Adipocyte (in vitro differentiated cells): ENCODE measurements at regions not wholly inside any gene's neighbourhood (a gene's known extent, or its start where the extent isn't known, plus 50 kb on each side); places are given as distances from the start of the nearest gene placed in this dataset.
A peak's percentile ranks its signal among the peaks of the same experiment; 100 is the strongest.
"Not testable (repeated sequence)": the region's sequence is repeated elsewhere in the genome, so short reads cannot be mapped to it uniquely, and the experiment has no call there.

ENCODE experiments used
- DNase-seq: peaks from one replicate; pipeline ENCODE4 v3.0.0-alpha.2; 2015; ENCODE audit warnings: low read depth
- H3K27me3 ChIP-seq: replicated peaks from 2 replicates; pipeline ENCODE4 v1.7.0; 2013; ENCODE audit warnings: mild to moderate bottlenecking, low read length, moderate library complexity; ENCODE audit not compliant: control insufficient read depth, insufficient read depth
- H3K36me3 ChIP-seq: 2 replicates; pipeline ENCODE4 v1.7.0; 2013; ENCODE audit warnings: low read length, mild to moderate bottlenecking, moderate library complexity; ENCODE audit not compliant: control insufficient read depth, insufficient read depth, severe bottlenecking
- H3K4me1 ChIP-seq: 2 replicates; pipeline ENCODE4 v1.7.0; 2013; ENCODE audit warnings: mild to moderate bottlenecking, low read length, moderate library complexity; ENCODE audit not compliant: control insufficient read depth, insufficient read depth
- H3K4me3 ChIP-seq: 2 replicates; pipeline ENCODE4 v1.7.0; 2013; ENCODE audit warnings: mild to moderate bottlenecking, low read length, moderate library complexity
- H3K9ac ChIP-seq: 2 replicates; pipeline ENCODE4 v1.7.0; 2013; ENCODE audit warnings: mild to moderate bottlenecking, low read length, moderate library complexity
- H3K9me3 ChIP-seq: 2 replicates; pipeline ENCODE4 v1.7.0; 2013; ENCODE audit warnings: mild to moderate bottlenecking, low read length, moderate library complexity; ENCODE audit not compliant: control insufficient read depth

DNA sequence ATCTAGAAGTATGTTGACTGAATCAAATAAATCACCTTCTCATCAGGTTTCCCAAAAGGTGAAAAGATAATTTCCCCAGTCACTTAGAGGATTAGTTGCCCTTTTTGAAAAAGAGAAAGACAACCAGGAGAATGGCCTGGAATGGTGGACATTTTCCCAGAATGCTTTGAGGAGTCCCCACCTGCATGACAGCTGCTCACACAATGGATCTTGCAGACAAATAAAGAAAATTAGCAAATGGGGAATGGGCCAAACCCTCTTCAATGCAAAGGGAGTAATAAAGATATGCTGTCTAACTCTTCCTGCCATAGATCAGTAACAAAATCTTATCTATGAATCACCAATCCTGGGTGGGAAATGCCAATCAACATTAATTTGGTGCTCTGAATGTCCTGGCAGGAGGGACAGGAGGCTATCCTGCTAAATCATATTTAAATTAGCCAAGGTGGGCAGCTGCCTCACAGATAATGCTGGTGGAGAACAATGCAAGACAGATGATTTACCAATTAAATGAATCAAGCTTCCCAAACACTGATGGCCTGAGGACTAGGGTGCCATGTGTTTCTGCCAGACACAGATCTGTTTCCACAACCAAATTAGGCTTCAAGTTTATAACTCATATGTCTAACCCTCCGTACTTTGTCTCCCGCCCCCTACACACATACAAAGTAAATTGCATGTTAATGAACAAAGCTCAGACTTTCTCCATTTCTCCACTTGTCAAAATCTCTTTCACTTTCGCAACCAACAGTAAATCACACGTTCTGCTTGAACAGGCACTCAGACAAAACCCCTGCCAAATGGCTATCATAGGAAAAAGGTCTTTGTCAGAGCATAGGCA is 488.0 kb upstream of the PLXNA2 start:
- H3K27me3 ChIP-seq = no peaks in the 10 kb centered on the region
- no peak overlapping the region for H3K4me3 ChIP-seq
- no peaks in the 10 kb centered on the region for H3K36me3 ChIP-seq
- DNase-seq = no peak
- H3K9ac ChIP-seq = no peak overlapping the region
- H3K9me3 ChIP-seq = peaks cover 6% of the 10 kb centered on the region
- no peaks in the 10 kb centered on the region for H3K4me1 ChIP-seq

DNA sequence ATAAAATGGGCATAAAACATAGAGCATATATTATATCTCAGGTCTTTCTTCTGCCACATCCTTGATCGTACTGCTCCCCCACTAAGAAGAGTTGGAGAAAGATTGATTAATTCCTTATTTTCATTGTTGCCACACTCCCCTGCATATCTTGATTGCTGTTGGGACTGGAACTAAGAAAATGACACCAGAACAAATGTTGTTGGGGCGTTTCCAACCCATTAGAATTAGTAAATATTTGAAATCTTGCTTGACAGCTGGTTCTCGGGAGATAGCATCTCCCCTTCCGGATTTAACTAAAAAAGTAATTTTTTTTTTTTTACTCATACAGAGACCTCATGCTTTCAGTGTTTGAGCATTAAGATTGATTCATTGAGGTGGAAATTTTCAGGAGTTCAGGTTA is 493.0 kb upstream of the PLXNA2 start:
- Histone ChIP-seq H3K27me3 (no peaks in the 10 kb centered on the region), H3K9ac (no peak overlapping the region), H3K9me3 (no peaks in the 10 kb centered on the region), H3K4me1 (no peaks in the 10 kb centered on the region), H3K4me3 (no peak overlapping the region), H3K36me3 (no peaks in the 10 kb centered on the region)
- DNase-seq = no peak

DNA sequence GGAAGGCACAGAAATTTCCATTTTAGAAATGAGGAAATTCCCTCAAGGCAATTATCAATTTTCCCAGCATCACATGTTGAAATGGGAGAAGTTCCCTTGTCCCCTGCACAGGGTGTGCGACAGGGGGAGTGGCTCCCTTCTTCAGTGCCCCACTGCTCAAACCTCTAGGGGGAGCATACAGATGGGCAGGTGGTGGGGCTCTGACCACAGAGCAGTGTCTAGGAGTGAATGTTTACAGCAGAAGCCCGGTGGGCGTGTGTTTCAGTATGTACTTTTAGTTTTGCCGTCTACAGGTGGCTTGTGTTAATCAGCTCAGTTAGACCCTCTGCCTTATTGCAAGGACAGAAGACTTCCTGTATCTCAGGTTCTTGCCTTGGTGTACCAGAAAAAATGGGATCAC is 493.7 kb upstream of the PLXNA2 start:
- DNase-seq = no peak
- Histone ChIP-seq H3K9me3 (no peaks in the 10 kb centered on the region), H3K9ac (no peak overlapping the region), H3K4me3 (no peak overlapping the region), H3K4me1 (no peaks in the 10 kb centered on the region), H3K27me3 (no peaks in the 10 kb centered on the region), H3K36me3 (no peaks in the 10 kb centered on the region)

DNA sequence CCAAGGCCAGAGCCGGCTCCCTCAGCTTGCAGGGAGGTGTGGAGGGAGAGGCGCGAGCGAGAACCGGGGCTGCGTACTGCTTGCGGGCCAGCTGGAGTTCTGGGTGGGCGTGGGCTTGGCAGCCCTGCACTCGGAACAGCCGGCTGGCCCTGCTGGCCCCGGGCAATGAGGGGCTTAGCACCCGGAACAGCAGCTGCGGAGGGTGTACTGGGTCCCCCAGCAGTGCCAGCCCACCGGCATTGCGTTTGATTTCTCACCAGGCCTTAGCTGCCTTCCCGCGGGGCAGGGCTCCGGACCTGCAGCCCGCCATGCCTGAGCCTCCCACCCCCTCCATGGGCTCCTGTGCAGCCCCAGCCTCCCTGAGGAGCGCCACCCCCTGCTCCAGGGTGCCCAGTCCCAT is 495.5 kb upstream of the PLXNA2 start:
- H3K36me3 ChIP-seq, DNase-seq, H3K4me1 ChIP-seq, H3K9me3 ChIP-seq, H3K27me3 ChIP-seq, H3K4me3 ChIP-seq, H3K9ac ChIP-seq: not testable (repeated sequence)

DNA sequence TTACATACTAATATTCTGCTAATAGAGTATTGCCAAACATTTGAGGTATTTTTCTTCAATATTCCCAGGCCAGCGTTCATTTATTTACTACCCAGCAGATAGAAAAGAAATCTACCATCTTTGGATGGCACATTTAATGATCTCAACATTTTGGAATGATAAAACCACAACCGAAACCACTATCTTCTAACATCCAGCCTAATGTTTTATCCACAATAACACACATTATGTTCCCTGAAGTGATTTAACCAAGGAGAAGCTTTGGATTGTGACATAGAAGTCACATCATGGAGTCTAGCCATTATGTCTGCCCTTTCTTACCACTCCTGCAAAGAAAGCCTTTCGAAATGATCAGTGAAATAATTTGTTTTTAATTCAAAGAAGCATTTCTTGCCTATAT is 497.1 kb upstream of the PLXNA2 start:
- no peak for DNase-seq
- Histone ChIP-seq H3K4me3 (no peak overlapping the region), H3K36me3 (no peaks in the 10 kb centered on the region), H3K9ac (no peak overlapping the region), H3K9me3 (no peaks in the 10 kb centered on the region), H3K27me3 (no peaks in the 10 kb centered on the region), H3K4me1 (no peaks in the 10 kb centered on the region)

DNA sequence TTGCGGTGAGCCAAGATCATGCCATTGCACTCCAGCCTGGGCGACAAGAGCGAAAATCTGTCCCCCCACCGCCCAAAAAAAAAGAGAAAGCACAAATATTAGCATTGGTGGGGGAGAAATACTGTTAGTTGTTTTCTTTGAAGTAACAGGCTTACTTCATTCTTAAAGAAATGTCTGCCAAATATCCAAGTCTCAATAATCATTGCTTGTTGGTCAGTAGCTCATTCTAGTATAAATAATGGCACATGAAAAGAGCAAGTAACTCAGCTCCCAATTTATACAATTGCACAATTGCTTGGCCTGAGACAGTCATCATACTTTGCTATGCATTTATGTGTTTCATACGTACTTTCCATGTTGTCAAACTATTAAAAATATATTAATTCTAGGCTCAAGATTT is 499.2 kb upstream of the PLXNA2 start:
- Histone ChIP-seq H3K27me3 (no peaks in the 10 kb centered on the region), H3K36me3 (no peaks in the 10 kb centered on the region), H3K9me3 (no peaks in the 10 kb centered on the region), H3K4me3 (no peak overlapping the region), H3K9ac (no peak overlapping the region), H3K4me1 (no peaks in the 10 kb centered on the region)
- DNase-seq = no peak

DNA sequence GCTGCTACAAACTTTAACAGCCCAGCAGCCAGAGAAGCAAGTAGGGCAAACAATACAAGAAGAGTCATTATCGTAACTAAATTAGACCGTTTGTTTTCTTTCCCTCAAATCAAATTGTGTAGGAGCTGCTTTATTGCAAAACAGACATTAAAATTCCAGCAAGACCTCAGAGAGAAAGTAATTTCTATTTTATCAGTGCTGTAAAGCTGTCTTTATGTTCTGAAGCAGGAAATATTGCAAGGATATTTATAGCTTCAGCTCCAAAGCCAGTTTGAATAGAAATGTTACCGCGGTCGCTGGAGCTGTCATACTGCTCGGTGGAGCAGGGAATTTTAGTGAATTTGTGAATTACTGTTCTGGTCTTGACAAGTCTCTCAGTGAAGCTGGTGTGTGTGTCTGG is 503.8 kb upstream of the PLXNA2 start:
- no peak for DNase-seq
- H3K4me3 ChIP-seq = no peak overlapping the region
- H3K36me3 ChIP-seq = no peaks in the 10 kb centered on the region
- H3K27me3 ChIP-seq = no peaks in the 10 kb centered on the region
- H3K9ac ChIP-seq = no peak overlapping the region
- no peaks in the 10 kb centered on the region for H3K9me3 ChIP-seq
- no peaks in the 10 kb centered on the region for H3K4me1 ChIP-seq

DNA sequence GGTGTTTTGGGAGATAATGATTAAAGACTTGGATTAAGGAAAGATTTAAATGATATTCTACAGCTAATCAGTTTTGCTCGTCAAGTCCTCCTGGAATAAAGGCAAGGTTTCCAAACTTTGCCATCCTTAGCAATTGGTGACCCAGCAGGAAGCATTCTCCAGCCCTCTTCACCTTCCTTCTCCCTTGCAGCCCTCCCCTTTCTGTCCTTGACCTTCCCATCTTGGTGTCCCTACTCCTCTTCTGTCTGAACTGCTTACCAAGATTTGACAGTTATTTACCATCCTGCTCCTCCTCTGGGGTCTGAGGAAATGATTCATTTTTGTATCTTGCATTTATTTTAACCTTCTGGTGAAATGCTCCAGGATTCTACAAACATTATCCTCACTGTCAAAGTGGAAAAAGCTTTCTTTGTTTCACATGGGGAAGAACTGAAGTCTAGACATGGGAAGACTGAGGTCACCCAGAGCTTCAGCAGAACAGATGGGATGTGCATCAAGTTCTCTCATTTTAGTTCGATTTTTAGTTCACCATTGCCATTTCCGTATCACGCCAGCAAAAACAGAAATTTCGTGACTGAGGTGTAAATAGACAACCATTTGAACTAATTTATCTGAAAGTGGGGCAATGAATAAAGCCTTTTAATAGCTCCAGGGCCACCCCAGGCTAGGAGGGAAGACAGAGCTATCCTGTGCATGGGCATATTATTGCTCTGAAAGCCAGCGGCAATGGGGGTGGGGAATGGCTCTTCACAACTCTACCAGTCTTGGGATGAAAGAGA is 504.4 kb upstream of the PLXNA2 start:
- Histone ChIP-seq H3K27me3 (no peaks in the 10 kb centered on the region), H3K4me3 (no peak overlapping the region), H3K4me1 (no peaks in the 10 kb centered on the region), H3K36me3 (no peaks in the 10 kb centered on the region), H3K9ac (no peak overlapping the region), H3K9me3 (no peaks in the 10 kb centered on the region)
- DNase-seq = no peak

DNA sequence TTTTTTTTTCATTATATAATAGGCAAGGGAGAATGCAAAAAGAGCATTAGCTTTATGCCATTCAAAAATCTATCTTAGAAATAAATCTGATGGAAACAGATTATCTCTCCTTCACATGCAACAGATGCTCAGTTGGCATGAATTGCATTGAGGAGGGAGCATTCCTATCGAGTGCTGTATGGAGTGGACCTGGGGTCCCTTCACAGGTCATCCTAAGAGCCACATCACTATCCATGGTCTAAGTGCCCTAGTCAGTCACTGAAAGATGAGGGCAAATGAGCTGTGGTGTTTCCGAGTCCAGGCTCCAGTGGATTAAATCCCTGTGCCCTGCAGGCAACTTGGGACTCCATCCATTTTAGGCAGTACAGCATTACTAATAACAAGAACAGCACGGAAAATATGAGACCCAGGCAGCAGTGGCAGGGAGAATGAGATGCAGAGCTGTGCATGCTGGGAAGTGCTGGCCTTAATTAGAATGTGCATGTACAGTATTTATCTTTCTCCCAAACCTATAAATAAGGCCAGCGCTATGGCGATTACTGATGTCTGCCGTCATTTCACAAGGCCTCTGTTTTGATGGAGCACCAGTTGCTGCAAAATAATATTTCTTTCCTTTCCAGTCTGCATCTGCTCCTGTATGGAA is 512.3 kb upstream of the PLXNA2 start:
- Histone ChIP-seq H3K27me3 (no peaks in the 10 kb centered on the region), H3K9ac (no peak overlapping the region), H3K36me3 (no peaks in the 10 kb centered on the region), H3K9me3 (no peaks in the 10 kb centered on the region), H3K4me3 (no peak overlapping the region), H3K4me1 (no peaks in the 10 kb centered on the region)
- DNase-seq = no peak

DNA sequence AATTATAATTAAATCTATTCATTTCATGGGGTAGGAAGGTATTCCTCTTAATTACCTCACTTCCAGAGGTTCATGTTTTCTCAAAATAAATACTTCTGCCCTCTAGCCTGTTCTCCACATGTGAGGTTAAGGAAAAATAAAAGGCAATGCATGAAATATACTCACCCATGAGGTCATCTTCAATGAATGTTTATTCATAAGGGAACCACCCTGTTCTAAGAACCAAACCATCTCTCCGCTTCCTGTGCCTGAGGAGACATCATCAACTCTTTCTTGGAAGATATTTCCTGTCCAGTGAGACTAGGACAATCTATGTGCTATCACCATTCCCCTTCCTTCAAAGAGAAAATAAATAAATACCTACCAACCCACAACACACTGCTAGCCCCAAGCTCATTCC is 513.7 kb upstream of the PLXNA2 start:
- peak; percentile 21 for DNase-seq
- Histone ChIP-seq H3K36me3 (no peaks in the 10 kb centered on the region), H3K4me3 (no peak overlapping the region), H3K4me1 (no peaks in the 10 kb centered on the region), H3K27me3 (no peaks in the 10 kb centered on the region), H3K9me3 (no peaks in the 10 kb centered on the region), H3K9ac (no peak overlapping the region)

DNA sequence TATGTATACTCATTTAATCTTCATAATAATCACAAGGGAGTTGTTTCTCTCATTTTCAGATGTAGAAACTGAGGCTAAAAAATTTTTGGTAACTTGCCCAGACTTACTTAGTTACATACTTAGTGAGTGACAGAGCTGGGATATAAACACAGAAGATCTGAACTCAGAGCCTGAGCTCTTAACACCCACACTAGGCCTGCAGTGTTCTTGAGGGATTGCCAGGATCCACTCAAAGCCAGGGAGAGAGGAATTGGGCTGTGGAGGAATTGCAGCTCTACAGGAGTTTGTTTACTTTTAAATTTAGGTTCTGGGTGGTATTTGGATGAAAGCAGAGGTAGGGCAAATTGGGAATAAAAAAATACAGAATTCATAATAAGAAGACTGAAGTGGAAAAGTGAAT is 515.1 kb upstream of the PLXNA2 start:
- Histone ChIP-seq H3K4me1 (no peaks in the 10 kb centered on the region), H3K4me3 (no peak overlapping the region), H3K9ac (no peak overlapping the region), H3K36me3 (no peaks in the 10 kb centered on the region), H3K9me3 (no peaks in the 10 kb centered on the region), H3K27me3 (no peaks in the 10 kb centered on the region)
- no peak for DNase-seq
